ENCODE measurements at regions not wholly inside any gene's neighbourhood (a gene's known extent, or its start where the extent isn't known, plus 50 kb on each side); places are given as distances from the start of the nearest gene placed in this dataset.

DNA sequence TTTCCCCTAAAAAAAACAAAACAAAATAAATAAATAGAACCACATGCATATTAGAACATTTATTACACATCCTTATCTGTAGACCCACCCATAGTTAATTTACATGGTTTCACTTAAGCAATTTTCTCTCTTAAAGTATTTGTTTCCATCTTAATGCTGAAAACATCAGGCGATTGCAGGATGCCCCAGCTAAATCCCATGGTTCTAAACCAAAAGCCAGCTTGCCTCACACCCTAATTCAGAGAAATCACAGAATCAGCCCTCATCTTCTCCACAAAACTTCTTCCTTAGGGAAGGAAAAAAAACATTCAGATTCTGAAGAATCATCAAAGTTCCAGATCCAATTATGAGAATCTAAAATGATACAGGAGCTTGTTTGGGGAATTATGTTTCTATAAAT lies 67.6 kb upstream of the MTHFD1L start:
- Histone ChIP-seq H3K27me3 (ENCODE audit: control insufficient read depth, insufficient read depth, low read length) (no peaks in the 10 kb centered on the region), H3K4me3 (ENCODE audit: low read depth, low read length) (no peak overlapping the region), H3K27ac (ENCODE audit: low read depth, low read length) (no peak overlapping the region), H3K9me3 (ENCODE audit: control insufficient read depth, insufficient read depth, low read length) (no peaks in the 10 kb centered on the region)
- no peak for DNase-seq (ENCODE audit: low read depth, low spot score)
- ChIA-PET CTCF (interaction anchor here (0.6 to 1.1 kb wide), 3 partner anchors 19 to 456 kb away, joined by 3 to 4 read pairs (median 4); no protein-coding TSS in a partner anchor), POLR2A (no interaction called here)
- no peak for TF ChIP-seq CTCF (IDR thresholded peaks at IDR 0.05; ENCODE audit: low read depth, low read length)

DNA sequence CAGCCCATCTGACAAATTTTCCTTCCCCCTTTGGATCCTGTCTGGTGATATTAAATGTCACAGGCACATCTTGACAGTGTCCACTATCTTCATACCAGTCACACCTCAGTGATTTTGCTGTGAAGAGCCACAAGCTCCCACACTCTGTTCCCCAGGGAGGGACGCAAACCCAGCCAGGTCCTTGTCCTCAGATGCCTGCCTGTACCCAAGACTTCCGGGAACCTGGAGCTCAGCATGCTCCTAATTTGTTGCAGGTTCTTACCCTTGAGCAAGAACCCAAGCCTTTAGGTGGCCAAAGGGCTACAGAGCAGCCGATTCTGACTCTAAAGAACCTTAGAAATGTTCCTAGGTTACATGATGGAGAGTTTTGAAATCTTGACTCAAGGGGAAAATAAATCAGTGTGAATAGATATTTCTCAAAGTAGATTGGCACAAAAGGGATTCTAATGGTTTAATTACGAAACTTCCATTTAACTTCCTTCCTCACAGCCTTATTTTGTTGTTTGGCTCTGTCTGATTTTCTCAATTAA lies 66.2 kb upstream of the MTHFD1L start:
- POLR2A ChIA-PET: no interaction called here
- no peak overlapping the region for H3K27ac ChIP-seq (ENCODE audit: low read depth, low read length)
- H3K27me3 ChIP-seq (ENCODE audit: control insufficient read depth, insufficient read depth, low read length): no peaks in the 10 kb centered on the region
- no peak for TF ChIP-seq CTCF (IDR thresholded peaks at IDR 0.05; ENCODE audit: low read depth, low read length)
- no peaks in the 10 kb centered on the region for H3K9me3 ChIP-seq (ENCODE audit: control insufficient read depth, insufficient read depth, low read length)
- no peak for DNase-seq (ENCODE audit: low read depth, low spot score)
- CTCF ChIA-PET: interaction anchor here (1.2 kb wide), 1 partner anchor 18 kb away, joined by 5 read pairs; no protein-coding TSS in a partner anchor
- H3K4me3 ChIP-seq (ENCODE audit: low read depth, low read length): no peak overlapping the region

DNA sequence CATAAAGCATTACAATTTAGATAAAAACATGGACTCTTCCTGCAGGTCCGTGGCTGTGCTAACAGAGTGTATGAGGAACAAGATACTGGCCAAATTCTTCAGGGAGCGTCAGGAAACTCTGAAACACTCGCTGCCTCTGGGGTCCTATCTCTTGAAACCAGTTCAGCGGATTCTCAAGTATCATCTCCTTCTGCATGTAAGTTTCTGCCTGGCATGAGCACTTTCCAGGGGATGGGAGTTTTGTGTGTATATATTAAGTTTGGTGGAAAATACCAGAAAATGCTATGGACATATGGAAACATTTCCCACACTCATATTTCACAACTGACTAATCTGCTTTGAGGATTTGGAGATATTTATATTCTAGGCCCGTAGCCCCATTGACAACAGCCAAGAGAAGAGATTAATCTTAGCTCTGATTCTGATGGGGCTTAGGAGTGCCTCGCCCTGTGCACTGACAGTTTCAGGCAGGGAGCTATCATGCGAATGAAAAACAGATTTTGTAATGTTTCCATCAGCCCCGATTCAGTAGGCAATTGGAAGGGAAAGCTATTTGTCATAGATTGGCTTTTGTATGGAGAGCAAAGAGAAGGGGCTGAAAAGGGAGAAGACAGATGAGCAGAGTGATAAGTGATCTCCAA lies 64.7 kb upstream of the MTHFD1L start:
- peak; percentile 4 for DNase-seq (ENCODE audit: low read depth, low spot score)
- Histone ChIP-seq H3K4me3 (ENCODE audit: low read depth, low read length) (no peak overlapping the region), H3K27me3 (ENCODE audit: control insufficient read depth, insufficient read depth, low read length) (no peaks in the 10 kb centered on the region), H3K9me3 (ENCODE audit: control insufficient read depth, insufficient read depth, low read length) (no peaks in the 10 kb centered on the region), H3K27ac (ENCODE audit: low read depth, low read length) (peak overlapping the region; percentile 1)
- ChIA-PET CTCF (interaction anchor here (0.6 to 1.7 kb wide), 8 partner anchors 14 to 720 kb away, joined by 3 to 15 read pairs (median 6); no protein-coding TSS in a partner anchor), POLR2A (interaction anchor here (0.6 to 0.7 kb wide), 4 partner anchors 10 to 1669 kb away, joined by 3 to 5 read pairs (median 4); no protein-coding TSS in a partner anchor)
- no peak for TF ChIP-seq CTCF (IDR thresholded peaks at IDR 0.05; ENCODE audit: low read depth, low read length)

DNA sequence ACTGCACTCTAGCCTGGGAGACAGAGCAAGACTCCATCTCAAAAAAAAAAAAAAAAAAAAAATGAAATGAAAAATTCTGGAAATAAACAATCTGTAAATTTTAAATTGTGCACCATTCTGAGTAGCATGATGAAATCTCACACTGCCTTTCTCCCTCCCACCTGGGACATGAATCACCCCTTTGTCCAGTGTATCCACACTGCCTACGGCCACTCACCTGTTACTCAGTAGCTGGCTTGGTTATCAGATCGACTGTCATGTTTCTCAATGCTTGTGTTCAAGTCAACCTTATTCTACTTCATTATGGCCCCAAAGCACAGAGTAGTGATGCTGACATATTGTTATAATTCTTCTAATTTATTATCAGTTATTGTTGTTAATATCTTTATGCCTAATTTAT lies 58.7 kb upstream of the MTHFD1L start:
- ChIA-PET CTCF (no interaction called here), POLR2A (no interaction called here)
- Histone ChIP-seq H3K4me3 (ENCODE audit: low read depth, low read length) (no peak overlapping the region), H3K27me3 (ENCODE audit: control insufficient read depth, insufficient read depth, low read length) (no peaks in the 10 kb centered on the region), H3K27ac (ENCODE audit: low read depth, low read length) (no peak overlapping the region), H3K9me3 (ENCODE audit: control insufficient read depth, insufficient read depth, low read length) (no peaks in the 10 kb centered on the region)
- DNase-seq (ENCODE audit: low read depth, low spot score): no peak
- TF ChIP-seq CTCF (IDR thresholded peaks at IDR 0.05; ENCODE audit: low read depth, low read length): no peak

DNA sequence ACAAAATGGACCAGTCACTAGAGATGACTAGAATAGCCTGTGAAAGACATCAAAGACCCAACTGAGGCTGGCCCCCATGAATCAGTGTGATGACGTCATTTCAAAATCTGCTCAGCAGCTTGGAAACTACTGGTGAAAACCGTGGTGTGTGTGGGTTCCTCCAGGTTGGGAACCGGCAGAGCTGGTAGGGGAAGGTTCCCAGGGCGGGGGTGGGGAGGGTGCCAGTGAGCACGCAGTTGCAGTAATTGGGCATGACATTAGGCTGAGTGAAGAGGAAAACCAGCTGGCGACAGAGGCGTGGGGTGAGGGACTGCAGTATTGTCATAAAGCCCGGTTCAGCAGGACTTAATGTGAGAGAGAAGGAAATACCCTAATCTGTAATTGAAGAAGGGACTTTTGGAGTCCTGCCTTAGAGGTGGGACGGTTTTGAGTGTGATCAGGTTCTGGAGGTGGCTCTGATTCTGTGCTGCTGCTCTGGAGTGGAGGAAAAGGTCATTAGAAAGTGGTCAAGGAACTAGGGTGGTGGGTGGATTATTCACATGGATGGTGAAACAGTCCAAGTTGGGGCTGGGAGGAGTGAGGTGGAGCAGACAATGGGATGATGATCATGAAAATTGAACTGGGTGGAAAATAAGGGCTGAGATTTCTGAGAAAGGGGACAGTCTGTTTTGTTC lies 52.0 kb upstream of the MTHFD1L start:
- Histone ChIP-seq H3K27ac (ENCODE audit: low read depth, low read length) (no peak overlapping the region), H3K27me3 (ENCODE audit: control insufficient read depth, insufficient read depth, low read length) (no peaks in the 10 kb centered on the region), H3K4me3 (ENCODE audit: low read depth, low read length) (no peak overlapping the region), H3K9me3 (ENCODE audit: control insufficient read depth, insufficient read depth, low read length) (no peaks in the 10 kb centered on the region)
- ChIA-PET CTCF (interaction anchor here (0.9 to 5.5 kb wide), 5 partner anchors 17 to 734 kb away, joined by 3 to 183 read pairs (median 5); no protein-coding TSS in a partner anchor), POLR2A (no interaction called here)
- DNase-seq (ENCODE audit: low read depth, low spot score): no peak
- no peak for TF ChIP-seq CTCF (IDR thresholded peaks at IDR 0.05; ENCODE audit: low read depth, low read length)

Data from AG04450 (cell line).